ENCODE measurements at regions not wholly inside any gene's neighbourhood (a gene's known extent, or its start where the extent isn't known, plus 50 kb on each side); places are given as distances from the start of the nearest gene placed in this dataset.

DNA sequence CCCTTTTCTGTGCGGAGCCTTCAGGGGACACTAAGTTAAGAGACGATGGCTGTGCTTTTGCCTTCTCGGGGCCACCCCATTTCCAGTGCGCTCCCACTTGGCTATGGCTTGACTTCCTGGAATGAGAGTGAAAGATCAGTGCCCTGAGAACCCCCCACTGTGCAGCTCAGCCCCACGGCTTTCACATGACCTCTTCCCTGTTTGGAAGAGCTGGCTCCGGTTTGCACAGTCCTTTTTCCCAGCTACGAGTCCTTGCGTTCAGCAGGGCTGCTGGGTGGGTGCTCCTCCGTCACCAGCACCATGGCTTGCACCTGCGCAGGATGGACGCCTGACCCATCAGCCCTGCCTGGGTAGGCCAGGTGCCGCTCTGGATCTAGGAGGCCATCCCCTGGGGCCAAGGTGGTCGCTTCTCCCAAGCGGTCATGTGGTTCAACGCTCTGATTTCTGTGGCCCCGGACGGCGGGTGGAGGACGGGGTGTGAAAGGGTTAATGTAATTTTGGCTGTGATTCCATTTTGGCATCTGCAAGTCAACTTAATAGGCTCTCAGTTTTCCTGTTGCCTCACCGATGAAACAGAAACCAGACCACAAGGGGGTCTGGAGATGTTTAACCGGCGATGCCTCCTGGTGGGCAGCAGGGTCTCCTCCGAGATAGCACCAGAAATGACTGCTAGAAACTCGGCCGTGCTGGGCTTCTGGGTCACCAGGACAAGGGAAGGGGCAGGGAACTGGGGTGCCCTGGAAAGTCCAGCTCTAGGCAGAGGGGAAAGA lies 113.1 kb upstream of the HAAO start:
- DNase-seq (ENCODE audit: low spot score in 2 of 2) = peak in 1 of 2 donors; percentile 71
- no peaks in the 10 kb centered on the region for H3K36me3 ChIP-seq
- intact Hi-C loops (cut with DNase I) = loop anchor here (2.0 to 5.0 kb wide), 2 partner anchors 17 to 38 kb away; no protein-coding TSS in a partner anchor
- no peaks in the 10 kb centered on the region for H3K9me3 ChIP-seq
- H3K27ac ChIP-seq = peak overlapping the region; percentile 89 to 90
- H3K4me3 ChIP-seq = peak overlapping the region in 1 of 2 donors; percentile 10
- no peaks in the 10 kb centered on the region for H3K27me3 ChIP-seq
- TF ChIP-seq, protein P1, sequence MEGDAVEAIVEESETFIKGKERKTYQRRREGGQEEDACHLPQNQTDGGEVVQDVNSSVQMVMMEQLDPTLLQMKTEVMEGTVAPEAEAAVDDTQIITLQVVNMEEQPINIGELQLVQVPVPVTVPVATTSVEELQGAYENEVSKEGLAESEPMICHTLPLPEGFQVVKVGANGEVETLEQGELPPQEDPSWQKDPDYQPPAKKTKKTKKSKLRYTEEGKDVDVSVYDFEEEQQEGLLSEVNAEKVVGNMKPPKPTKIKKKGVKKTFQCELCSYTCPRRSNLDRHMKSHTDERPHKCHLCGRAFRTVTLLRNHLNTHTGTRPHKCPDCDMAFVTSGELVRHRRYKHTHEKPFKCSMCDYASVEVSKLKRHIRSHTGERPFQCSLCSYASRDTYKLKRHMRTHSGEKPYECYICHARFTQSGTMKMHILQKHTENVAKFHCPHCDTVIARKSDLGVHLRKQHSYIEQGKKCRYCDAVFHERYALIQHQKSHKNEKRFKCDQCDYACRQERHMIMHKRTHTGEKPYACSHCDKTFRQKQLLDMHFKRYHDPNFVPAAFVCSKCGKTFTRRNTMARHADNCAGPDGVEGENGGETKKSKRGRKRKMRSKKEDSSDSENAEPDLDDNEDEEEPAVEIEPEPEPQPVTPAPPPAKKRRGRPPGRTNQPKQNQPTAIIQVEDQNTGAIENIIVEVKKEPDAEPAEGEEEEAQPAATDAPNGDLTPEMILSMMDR (IDR thresholded peaks at IDR 0.05) = peak in 1 of 3 experiments; percentile 35
- peaks cover 31 to 60% of the 10 kb centered on the region in 2 donors for H3K4me1 ChIP-seq

DNA sequence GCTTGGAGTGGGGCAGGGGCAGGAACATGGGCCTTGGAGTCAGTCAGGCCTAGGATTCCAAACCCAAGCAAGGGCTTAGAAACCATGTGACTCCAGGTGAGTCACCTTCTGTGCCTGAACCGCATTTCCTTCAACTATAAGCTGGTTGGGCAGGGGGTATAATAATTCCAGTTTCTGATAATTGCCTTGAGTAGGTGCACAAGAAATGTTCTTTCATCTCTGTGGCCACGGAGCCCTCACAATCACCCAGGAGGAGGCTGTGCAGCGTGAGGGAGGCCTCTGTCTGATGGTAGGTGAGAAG lies 112.1 kb upstream of the HAAO start:
- H3K27ac ChIP-seq = peak overlapping the region; percentile 89 to 90
- DNase-seq (ENCODE audit: low spot score in 2 of 2) = peak in 1 of 2 donors; percentile 60
- TF ChIP-seq, protein P1 (IDR thresholded peaks at IDR 0.05) = no peak
- H3K4me1 ChIP-seq = peaks cover 30 to 52% of the 10 kb centered on the region in 2 donors
- no peaks in the 10 kb centered on the region for H3K36me3 ChIP-seq
- intact Hi-C loops (cut with DNase I) = no loop called here
- no peaks in the 10 kb centered on the region for H3K9me3 ChIP-seq
- no peak overlapping the region for H3K4me3 ChIP-seq
- no peaks in the 10 kb centered on the region for H3K27me3 ChIP-seq

GRCh38 chr2:42903821-42904575 lies 111.6 kb upstream of the HAAO start:
- Histone ChIP-seq H3K27ac (peak overlapping the region; percentile 89 to 90), H3K4me3 (no peak overlapping the region), H3K9me3 (no peaks in the 10 kb centered on the region), H3K4me1 (peaks cover 30 to 47% of the 10 kb centered on the region in 2 donors), H3K36me3 (no peaks in the 10 kb centered on the region), H3K27me3 (no peaks in the 10 kb centered on the region)
- intact Hi-C loops (cut with DNase I) = no loop called here
- TF ChIP-seq, protein P1 (IDR thresholded peaks at IDR 0.05) = no peak
- DNase-seq (ENCODE audit: low spot score in 2 of 2) = peak in 1 of 2 donors; percentile 63

DNA sequence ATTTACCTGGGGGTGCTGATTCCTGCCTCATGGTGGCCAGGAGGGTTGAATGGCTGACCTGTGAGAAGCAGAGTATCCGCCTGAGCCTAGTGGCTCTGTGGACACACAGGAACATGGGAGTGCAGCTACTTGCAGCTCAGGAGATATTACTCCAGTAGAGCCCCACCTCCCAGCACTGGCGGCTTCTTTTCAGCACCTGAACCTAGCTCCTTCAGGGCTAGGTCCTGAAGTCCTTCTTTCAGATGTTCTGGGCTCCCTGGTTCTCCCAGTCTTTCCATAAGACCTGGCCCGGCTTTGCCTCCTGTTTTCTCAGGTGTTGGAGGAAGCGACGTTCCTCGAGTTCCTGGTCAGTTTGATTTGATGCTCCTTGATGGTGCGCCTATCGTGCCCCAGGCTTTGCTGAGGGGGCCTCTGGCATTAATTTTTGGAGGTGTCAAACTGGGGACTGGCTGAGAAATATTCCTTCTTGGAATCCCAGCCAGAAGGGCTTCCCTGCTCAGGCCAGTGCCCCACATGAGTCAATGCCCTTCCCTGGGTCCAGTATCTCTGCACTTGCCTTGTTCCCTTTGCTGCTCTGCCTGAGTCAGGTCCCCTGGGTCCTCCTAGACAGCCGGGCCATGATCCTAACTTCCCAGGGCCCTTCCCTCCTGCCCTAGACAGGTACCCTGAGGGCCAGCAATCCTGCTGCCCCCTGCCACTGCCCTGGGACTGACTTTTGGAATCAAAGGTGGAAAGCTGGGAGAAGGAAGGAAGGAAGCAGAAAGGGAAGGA lies 110.7 kb upstream of the HAAO start:
- H3K27ac ChIP-seq = peak overlapping the region; percentile 89 to 90
- peaks cover 23 to 38% of the 10 kb centered on the region in 2 donors for H3K4me1 ChIP-seq
- TF ChIP-seq, protein P1 (IDR thresholded peaks at IDR 0.05) = no peak
- no peaks in the 10 kb centered on the region for H3K36me3 ChIP-seq
- no peaks in the 10 kb centered on the region for H3K9me3 ChIP-seq
- no peak overlapping the region for H3K4me3 ChIP-seq
- intact Hi-C loops (cut with DNase I) = no loop called here
- H3K27me3 ChIP-seq = no peaks in the 10 kb centered on the region
- peak in 1 of 2 donors; percentile 67 for DNase-seq (ENCODE audit: low spot score in 2 of 2)

- Histone ChIP-seq H3K27me3 (no peaks in the 10 kb centered on the region), H3K9me3 (no peaks in the 10 kb centered on the region), H3K4me3 (no peak overlapping the region), H3K4me1 (peaks cover 12 to 28% of the 10 kb centered on the region in 2 donors), H3K27ac (peak overlapping the region; percentile 40 to 76), H3K36me3 (no peaks in the 10 kb centered on the region)
- no peak for DNase-seq (ENCODE audit: low spot score in 2 of 2)
- TF ChIP-seq, protein P1 (IDR thresholded peaks at IDR 0.05) = no peak
- intact Hi-C loops (cut with DNase I) = no loop called here
These were observed 108.8 kb upstream of the HAAO start for GRCh38 chr2:42901076-42901640.

All from ascending aorta (tissue), 2 donors.